Adipocyte (in vitro differentiated cells): ENCODE measurements at regions not wholly inside any gene's neighbourhood (a gene's known extent, or its start where the extent isn't known, plus 50 kb on each side); places are given as distances from the start of the nearest gene placed in this dataset.

ENCODE experiments used
- DNase-seq: peaks from one replicate; pipeline ENCODE4 v3.0.0-alpha.2; 2015; ENCODE audit warnings: low read depth
- H3K27me3 ChIP-seq: replicated peaks from 2 replicates; pipeline ENCODE4 v1.7.0; 2013; ENCODE audit warnings: mild to moderate bottlenecking, low read length, moderate library complexity; ENCODE audit not compliant: control insufficient read depth, insufficient read depth
- H3K36me3 ChIP-seq: 2 replicates; pipeline ENCODE4 v1.7.0; 2013; ENCODE audit warnings: low read length, mild to moderate bottlenecking, moderate library complexity; ENCODE audit not compliant: control insufficient read depth, insufficient read depth, severe bottlenecking
- H3K4me1 ChIP-seq: 2 replicates; pipeline ENCODE4 v1.7.0; 2013; ENCODE audit warnings: mild to moderate bottlenecking, low read length, moderate library complexity; ENCODE audit not compliant: control insufficient read depth, insufficient read depth
- H3K4me3 ChIP-seq: 2 replicates; pipeline ENCODE4 v1.7.0; 2013; ENCODE audit warnings: mild to moderate bottlenecking, low read length, moderate library complexity
- H3K9ac ChIP-seq: 2 replicates; pipeline ENCODE4 v1.7.0; 2013; ENCODE audit warnings: mild to moderate bottlenecking, low read length, moderate library complexity
- H3K9me3 ChIP-seq: 2 replicates; pipeline ENCODE4 v1.7.0; 2013; ENCODE audit warnings: mild to moderate bottlenecking, low read length, moderate library complexity; ENCODE audit not compliant: control insufficient read depth

- Histone ChIP-seq H3K4me1 (no peaks in the 10 kb centered on the region), H3K9me3 (peaks cover 8% of the 10 kb centered on the region), H3K9ac (no peak overlapping the region), H3K27me3 (no peaks in the 10 kb centered on the region), H3K4me3 (no peak overlapping the region), H3K36me3 (peaks cover 8% of the 10 kb centered on the region)
- DNase-seq, result no peak
Observed at GRCh38 chr6:144601221-144601620, 316.1 kb downstream of the UTRN start.

DNA sequence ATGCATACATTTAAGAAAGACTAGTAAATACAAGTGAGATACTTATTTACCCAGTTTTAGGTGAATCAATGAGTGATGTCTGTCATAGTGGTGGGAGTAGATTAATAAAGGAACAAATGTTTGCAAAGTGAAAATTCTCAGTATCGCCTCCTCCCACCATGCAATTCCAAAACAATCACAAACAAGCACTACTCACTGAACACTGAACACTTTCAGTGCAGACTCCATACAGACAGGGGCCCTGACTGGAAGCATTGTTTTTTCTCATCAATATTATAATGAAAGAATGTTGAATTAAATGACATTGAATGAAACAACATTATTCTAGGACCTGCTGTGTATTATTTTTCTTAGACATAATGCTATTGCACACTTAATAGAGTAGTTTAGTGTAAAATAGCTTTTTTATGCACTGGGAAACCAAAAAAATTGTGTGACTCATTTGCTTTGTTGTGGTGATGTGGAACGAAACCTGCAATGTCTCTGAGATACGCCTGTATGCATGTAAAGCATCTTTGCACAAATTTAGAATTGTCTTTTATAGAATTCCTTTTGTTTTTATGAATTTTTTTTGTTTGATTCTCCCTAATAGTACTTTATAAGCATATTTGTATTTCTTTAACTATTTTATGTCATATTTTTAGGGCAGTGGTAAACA lies 317.5 kb downstream of the UTRN start:
- no peak overlapping the region for H3K9ac ChIP-seq
- H3K27me3 ChIP-seq, result no peaks in the 10 kb centered on the region
- no peak for DNase-seq
- H3K4me3 ChIP-seq, result no peak overlapping the region
- H3K9me3 ChIP-seq, result peaks cover 8% of the 10 kb centered on the region
- H3K4me1 ChIP-seq, result no peaks in the 10 kb centered on the region
- H3K36me3 ChIP-seq, result peaks cover 13% of the 10 kb centered on the region

GRCh38 chr6:144606083-144606482 lies 320.9 kb downstream of the UTRN start:
- Histone ChIP-seq H3K27me3 (no peaks in the 10 kb centered on the region), H3K9me3 (peaks cover under 1% of the 10 kb centered on the region), H3K4me3 (no peak overlapping the region), H3K4me1 (no peaks in the 10 kb centered on the region), H3K9ac (no peak overlapping the region), H3K36me3 (peaks cover 23% of the 10 kb centered on the region)
- no peak for DNase-seq

GRCh38 chr6:144607998-144608735 lies 323.0 kb downstream of the UTRN start:
- H3K4me1 ChIP-seq, result no peaks in the 10 kb centered on the region
- H3K36me3 ChIP-seq, result peaks cover 19% of the 10 kb centered on the region
- no peak for DNase-seq
- H3K9me3 ChIP-seq, result no peaks in the 10 kb centered on the region
- H3K27me3 ChIP-seq, result no peaks in the 10 kb centered on the region
- no peak overlapping the region for H3K4me3 ChIP-seq
- no peak overlapping the region for H3K9ac ChIP-seq

- H3K9ac ChIP-seq, result no peak overlapping the region
- H3K4me3 ChIP-seq, result no peak overlapping the region
- peaks cover 10% of the 10 kb centered on the region for H3K36me3 ChIP-seq
- DNase-seq, result no peak
- H3K27me3 ChIP-seq, result no peaks in the 10 kb centered on the region
- no peaks in the 10 kb centered on the region for H3K4me1 ChIP-seq
- H3K9me3 ChIP-seq, result no peaks in the 10 kb centered on the region
Observed at GRCh38 chr6:144612811-144613210, 327.7 kb downstream of the UTRN start.

GRCh38 chr6:144613859-144614258 lies 328.7 kb downstream of the UTRN start:
- Histone ChIP-seq H3K9ac (no peak overlapping the region), H3K4me1 (no peaks in the 10 kb centered on the region), H3K27me3 (no peaks in the 10 kb centered on the region), H3K36me3 (peaks cover 5% of the 10 kb centered on the region), H3K4me3 (no peak overlapping the region), H3K9me3 (no peaks in the 10 kb centered on the region)
- no peak for DNase-seq

- no peak for DNase-seq
- Histone ChIP-seq H3K9ac (no peak overlapping the region), H3K9me3 (no peaks in the 10 kb centered on the region), H3K4me1 (no peaks in the 10 kb centered on the region), H3K27me3 (no peaks in the 10 kb centered on the region), H3K4me3 (no peak overlapping the region), H3K36me3 (no peaks in the 10 kb centered on the region)
Observed at GRCh38 chr6:144615870-144616269, 330.7 kb downstream of the UTRN start.

DNA sequence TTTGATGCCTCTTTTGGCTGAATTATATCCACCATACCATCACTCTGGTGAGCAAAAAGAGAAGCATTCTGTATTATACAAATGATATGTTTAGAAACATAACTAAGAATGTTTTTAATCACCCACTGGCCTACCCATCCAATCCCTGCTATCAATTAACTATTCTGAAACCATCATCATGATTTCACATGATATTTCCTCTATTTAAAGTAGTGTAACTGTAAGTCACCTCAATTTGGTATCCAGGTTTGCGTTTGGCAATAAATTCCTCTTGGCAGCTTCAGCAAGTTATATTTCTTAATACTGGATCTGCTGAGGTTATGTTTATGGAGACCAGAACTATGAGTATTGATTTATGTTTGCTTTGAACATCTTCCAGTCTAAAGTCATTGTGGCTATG lies 332.1 kb downstream of the UTRN start:
- DNase-seq, result peak; percentile 1
- no peak overlapping the region for H3K9ac ChIP-seq
- no peaks in the 10 kb centered on the region for H3K36me3 ChIP-seq
- no peaks in the 10 kb centered on the region for H3K4me1 ChIP-seq
- no peak overlapping the region for H3K4me3 ChIP-seq
- no peaks in the 10 kb centered on the region for H3K9me3 ChIP-seq
- H3K27me3 ChIP-seq, result no peaks in the 10 kb centered on the region

DNA sequence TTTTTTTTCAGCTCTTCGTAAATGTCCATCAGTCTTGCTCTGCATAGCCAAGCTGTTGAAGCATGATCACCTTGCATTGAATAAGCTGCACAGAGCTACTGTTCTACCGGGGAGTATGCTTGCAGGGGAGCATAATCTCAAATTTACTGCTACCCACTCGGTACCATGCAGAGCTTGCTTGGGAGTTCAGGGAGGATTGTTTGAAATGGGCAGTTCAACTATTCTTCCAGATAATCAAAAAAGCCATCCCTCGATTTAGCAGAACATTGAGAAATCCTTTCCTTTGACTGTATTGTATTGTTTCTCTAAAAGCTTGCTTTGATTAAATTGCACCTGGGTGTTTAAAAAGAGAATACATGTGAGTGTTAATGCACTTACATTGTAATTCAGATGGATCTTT lies 332.6 kb downstream of the UTRN start:
- Histone ChIP-seq H3K4me3 (no peak overlapping the region), H3K36me3 (no peaks in the 10 kb centered on the region), H3K9me3 (no peaks in the 10 kb centered on the region), H3K27me3 (no peaks in the 10 kb centered on the region), H3K9ac (no peak overlapping the region), H3K4me1 (no peaks in the 10 kb centered on the region)
- no peak for DNase-seq

- Histone ChIP-seq H3K27me3 (no peaks in the 10 kb centered on the region), H3K4me1 (no peaks in the 10 kb centered on the region), H3K4me3 (no peak overlapping the region), H3K36me3 (no peaks in the 10 kb centered on the region), H3K9ac (no peak overlapping the region), H3K9me3 (no peaks in the 10 kb centered on the region)
- no peak for DNase-seq
Observed at GRCh38 chr6:144619966-144620365, 334.8 kb downstream of the UTRN start.

DNA sequence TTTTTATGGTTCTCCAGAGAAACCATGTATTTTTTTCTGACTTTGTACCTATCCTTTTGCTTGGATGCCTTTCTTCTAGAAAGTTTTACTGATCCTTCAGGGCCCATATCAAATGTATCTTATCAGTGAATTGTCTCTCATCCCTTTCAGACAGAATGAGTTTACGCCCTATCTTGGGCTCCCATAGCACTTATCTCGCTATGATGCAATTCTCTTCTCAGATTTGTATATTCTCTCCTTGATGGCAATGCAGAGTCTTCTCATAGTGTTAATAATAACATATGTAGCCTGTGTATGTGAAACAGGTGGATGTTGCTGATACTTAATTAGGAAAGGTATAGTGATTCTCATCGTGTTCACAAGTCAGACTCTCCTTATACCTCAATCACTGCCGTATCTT lies 336.2 kb downstream of the UTRN start:
- H3K4me1 ChIP-seq, result no peaks in the 10 kb centered on the region
- no peaks in the 10 kb centered on the region for H3K9me3 ChIP-seq
- no peak overlapping the region for H3K9ac ChIP-seq
- DNase-seq, result no peak
- no peak overlapping the region for H3K4me3 ChIP-seq
- H3K36me3 ChIP-seq, result no peaks in the 10 kb centered on the region
- no peaks in the 10 kb centered on the region for H3K27me3 ChIP-seq
